ENCODE measurements at regions not wholly inside any gene's neighbourhood (a gene's known extent, or its start where the extent isn't known, plus 50 kb on each side); places are given as distances from the start of the nearest gene placed in this dataset.

GRCh38 chr11:70616317-70616716 is 218.0 kb downstream of the CTTN start:
- TF ChIP-seq REST (IDR thresholded peaks at IDR 0.05) (no peak), TAF1 (conservative IDR thresholded peaks at IDR 0.05) (no peak), YY1 (IDR thresholded peaks at IDR 0.05) (no peak), CTCF (IDR thresholded peaks at IDR 0.05; ENCODE audit: low read depth, low read length, missing input control) (no peak), MAX (IDR thresholded peaks at IDR 0.05) (no peak), SP1 (IDR thresholded peaks at IDR 0.05) (no peak), HNF4A (conservative IDR thresholded peaks at IDR 0.05) (no peak), EGR1 (IDR thresholded peaks at IDR 0.05; ENCODE audit: low read depth in 2 of 2) (no peak), GABPA (IDR thresholded peaks at IDR 0.05 in 1 of 2, conservative IDR thresholded peaks at IDR 0.05 in 1 of 2) (no peak), ZBTB33 (IDR thresholded peaks at IDR 0.05) (no peak), RAD21 (IDR thresholded peaks at IDR 0.05) (no peak), HNF4G (IDR thresholded peaks at IDR 0.05) (no peak), ATF3 (IDR thresholded peaks at IDR 0.05) (no peak)

Data from liver (tissue), 3 donors.